HG03135 (cell line): ENCODE measurements at regions not wholly inside any gene's neighbourhood (a gene's known extent, or its start where the extent isn't known, plus 50 kb on each side); places are given as distances from the start of the nearest gene placed in this dataset.

ENCODE experiments used
- ATAC-seq: cut with Tn5 transposase; IDR thresholded peaks from one replicate; pipeline ENCODE4 v1.9.1; 2021; ENCODE audit warnings: mild to moderate bottlenecking, moderate library complexity; ENCODE audit not compliant: unreplicated experiment

DNA sequence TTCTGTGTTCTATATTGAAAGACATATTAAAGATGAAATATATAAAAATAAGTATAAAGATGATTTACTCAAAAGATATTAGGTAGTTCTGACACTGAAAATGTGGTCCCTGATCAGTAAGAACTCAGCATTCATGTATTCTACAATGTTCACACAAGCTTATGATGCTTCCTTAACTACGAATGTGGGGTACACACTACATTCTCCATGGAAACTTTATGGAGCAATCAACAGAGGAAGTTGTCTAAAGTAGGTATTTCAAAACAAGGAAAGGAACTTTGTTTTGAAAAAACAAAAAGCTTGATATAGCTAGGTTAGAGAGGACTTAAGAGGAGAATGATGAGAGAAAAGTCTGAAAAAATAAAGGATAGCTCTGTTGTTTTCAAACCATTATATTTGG lies 119.7 kb upstream of the RGS18 start:
- no peak for ATAC-seq

DNA sequence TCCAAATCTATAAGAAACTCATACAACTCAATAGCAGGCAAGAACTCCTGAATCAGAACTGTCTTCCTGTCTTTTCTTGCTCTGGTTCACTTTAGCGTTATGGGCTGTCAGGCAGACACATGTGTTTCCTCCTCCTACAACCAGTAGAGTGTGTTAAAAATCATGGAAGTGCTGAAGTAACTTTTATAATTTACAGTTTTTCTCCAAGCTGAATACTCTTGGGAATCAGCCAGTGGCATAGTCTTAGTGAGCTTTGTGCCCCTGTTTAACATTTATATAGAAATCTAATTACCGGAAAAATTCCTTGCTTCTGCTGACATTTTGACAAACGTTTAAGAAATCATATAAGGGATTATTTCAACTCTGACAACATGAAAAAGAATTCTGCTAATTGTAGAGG lies 113.1 kb upstream of the RGS18 start:
- no peak for ATAC-seq

DNA sequence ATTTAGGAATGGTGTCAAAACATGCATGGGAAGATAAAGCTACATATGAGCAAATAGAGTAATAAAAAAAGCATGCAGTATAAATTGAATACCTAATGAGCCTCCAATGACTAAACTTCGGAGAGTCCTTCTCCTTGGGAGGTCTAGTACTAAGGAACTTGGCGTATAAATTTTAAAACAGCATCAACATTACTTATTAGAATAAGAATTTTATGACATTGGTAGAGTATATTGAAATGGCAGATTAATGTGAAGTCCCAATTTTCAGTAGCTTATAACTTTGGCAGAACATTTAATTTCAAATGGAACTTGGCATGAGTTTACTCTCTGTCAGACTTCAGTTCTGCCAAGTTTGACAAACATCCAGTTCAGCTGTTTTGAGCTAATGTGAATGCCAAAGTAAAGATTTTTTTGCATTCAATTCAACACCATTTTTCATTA lies 104.7 kb upstream of the RGS18 start:
- ATAC-seq, result no peak

DNA sequence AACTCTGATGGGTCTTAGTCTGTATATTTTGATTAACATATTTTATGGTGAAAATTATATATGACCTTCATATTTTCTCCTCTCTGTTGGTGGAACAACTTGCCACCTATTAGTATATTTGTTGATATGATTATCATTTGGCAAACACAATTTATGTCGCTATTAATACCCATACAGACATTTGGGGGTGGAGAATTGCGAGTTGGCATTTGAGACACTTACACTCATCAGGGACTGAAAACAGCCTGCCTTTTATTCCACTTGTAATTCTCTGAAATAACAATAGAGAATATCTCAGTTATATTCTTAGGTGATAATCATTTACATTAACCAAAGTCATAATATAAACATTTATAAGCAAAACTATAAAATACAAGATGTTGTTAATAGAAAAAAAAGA lies 100.5 kb upstream of the RGS18 start:
- ATAC-seq, result no peak

DNA sequence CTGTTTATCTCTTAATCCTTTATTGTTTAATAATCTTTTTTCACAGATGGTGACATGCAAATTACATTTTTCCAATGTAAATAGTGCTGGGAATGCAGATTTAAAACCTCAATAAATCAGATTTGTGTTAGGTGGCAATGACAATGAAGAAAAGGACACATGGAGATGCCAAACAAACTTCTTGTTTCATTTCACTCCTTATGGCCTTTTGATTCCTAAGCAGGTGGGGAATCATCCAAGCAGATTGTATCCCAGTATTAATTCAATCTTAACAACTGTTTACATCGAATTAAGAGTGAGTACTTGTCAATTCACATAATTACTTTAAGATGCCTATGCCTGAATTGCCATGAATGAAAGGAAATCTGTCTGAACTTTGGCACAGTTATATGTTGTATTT lies 98.9 kb upstream of the RGS18 start:
- ATAC-seq, result no peak

DNA sequence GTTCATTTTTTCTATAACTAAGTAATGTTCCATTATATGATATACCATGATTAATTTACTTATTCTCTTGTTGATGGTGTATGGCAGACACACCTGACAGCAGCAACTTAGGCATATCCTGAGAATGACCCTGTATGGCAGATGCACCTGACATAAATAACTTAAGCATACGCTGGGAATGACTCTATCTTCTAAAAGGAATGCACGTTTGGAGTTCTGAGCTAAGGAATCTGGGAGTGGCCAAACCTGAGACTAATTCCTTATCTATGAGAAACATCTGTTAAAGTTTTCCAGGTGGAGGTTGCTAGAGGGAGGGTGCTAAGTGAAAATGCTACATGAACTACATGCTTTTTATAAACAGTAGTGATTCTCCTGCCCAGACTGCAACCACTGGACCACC lies 96.7 kb upstream of the RGS18 start:
- no peak for ATAC-seq

DNA sequence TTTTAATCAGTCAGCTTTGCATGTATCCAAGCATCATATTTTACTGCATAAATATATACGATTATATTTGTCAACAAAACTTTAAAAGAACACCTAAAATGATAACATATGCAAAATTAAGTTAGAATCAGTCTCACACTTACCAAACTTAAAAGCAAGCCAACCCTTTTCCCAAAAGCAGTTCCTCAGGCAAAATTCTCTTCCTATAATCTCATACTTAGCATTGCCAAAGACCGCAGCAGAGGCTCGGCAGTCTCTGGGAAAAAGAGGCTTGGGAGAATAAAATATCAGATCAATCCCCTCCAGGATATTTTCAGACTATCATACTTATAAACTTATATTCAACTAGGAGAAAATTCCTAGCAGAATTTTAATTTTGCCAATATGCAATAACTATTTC lies 93.2 kb upstream of the RGS18 start:
- no peak for ATAC-seq

DNA sequence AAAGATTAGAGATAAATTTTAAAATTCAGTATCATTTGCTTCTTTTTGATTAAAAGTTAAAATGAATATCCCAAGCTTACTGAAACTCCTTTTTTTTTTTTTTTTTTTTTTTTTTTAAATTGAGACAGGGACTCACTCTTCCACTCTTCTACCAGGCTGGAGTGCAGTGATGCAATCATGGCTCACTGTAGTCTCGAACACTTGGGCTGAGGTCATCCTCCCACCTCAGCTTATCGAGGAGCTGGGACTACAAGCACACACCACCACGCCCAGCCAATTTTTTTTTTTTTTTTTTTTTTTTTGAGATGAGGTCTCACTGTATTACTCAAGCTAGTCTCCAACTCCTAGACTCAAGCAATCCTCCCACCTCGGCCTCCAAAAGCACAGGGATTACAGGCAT lies 92.1 kb upstream of the RGS18 start:
- ATAC-seq, result no peak

DNA sequence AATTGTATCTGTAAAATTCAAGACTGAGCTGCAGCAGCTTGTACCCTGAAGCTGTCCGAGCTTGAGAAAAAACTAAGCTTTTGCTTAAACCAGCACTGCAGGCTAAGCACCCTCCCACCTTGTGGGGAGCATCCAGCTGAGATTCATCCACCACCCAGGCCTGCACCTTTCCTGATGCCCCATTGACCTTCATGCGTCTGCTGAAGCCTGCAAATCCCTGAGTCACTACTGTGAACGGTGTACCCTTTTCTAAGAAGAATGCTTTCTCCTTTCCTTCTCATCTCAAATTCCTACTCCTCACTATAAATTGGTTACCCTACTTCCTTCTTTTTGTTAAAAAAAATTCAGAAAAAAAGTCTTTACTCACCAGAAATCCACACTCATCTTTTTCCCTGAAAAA lies 90.9 kb upstream of the RGS18 start:
- ATAC-seq, result no peak

DNA sequence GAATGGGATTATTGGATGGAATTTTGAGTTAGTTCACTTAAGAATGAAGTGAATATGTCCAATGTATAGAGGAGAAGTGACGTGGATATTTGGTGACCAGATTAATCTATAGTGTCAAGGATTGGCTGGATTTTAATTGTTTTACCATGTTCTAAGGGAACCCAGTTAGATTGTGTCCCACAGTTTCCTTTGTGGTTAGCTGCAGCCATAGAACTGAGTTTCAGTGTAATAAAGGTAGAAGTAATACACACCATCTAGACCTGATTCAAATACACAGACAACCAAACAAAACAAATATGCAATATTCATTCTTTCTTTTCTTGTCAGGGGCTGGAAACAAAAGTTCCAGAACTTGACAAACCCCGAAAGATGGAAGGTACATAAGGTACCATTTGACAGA lies 88.0 kb upstream of the RGS18 start:
- no peak for ATAC-seq

DNA sequence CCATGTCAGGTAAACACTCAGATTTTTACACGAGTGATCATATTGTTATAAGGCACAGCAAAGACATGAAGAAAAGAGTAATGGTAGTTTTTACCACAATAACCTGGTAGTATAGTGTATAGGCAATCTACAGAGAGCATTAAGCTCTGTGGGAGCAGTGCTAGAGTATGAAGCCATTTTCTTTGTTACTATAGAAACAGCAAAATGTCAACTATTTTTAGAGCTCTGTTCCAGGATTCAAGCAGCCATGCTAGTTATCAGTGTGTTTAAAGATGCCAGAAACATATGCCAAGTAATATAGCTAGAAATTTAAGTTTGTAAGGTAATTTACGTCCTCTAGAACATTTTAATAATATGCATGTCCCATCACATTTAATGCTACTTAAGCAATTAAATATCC lies 77.6 kb upstream of the RGS18 start:
- ATAC-seq, result no peak

DNA sequence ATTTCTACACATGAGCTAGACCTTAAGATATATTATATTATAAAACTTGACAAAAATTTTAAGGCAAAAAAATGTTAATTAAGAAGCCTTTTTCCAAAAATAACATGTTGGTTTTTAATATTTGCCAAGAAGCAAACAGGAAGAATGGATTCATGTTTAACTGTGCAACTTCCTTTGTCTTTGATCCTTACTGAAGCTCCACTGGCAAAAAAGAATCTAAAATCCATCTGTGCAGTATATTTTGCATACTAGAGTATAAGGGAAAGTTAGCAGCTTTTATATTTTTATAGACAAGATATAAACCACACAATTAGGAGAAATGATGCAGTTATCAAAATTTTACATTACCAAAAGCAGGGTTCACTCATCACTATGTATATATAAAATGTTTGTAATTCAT lies 76.9 kb upstream of the RGS18 start:
- no peak for ATAC-seq

DNA sequence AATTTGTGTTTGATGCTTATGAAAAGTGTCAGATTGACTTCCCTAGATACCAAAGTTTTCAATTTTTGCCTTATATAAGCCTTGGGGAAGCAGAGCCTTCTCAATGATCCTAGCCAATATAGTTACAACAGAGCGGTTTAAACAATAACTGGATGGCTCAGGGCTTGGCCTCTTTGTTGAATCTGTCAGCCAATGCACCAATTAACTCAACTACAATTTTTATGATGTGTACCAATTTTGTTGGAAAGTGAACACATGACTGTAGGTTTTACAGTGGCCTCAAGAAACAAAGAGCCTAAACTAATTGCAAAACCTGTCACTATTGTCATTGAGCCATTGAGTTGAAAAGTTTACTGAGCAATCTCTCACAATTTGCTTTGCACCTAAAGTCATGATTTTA lies 71.6 kb upstream of the RGS18 start:
- ATAC-seq, result no peak

DNA sequence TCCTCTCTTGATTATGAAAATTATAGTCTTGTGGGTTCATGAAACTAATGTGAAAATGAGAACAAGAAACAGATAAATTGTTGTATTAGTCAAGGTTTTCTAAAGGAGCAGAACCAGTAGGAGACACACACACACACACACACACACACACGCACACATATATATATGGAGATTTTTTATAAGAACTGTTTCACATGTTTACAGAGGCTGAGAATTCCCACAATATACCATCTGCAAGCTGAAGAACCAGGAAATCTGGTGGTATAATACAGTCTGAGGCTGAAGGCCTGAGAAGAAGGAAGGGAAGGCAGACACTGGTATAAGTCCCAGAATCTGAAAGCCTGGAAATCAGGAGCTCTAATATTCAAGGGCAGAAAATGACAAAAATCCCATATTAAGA lies 70.9 kb upstream of the RGS18 start:
- no peak for ATAC-seq

DNA sequence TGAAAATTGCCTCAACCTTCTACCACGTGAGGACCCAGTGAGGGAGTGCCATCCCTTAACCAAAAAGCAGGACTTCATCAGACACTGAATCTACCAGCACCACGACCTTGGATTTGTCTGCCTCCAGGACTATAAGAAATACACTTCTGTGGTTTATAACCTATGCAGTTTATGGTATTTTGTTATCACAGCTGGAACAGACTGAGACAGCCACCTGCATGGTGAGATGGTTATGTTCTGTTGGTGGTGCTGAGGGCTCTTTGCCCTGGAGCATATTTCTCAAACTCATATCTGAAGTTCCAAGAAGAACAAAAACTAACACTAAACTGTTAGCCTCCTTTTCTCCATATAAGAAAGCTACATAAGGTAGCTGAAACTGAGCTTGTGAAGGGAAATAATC lies 69.8 kb upstream of the RGS18 start:
- ATAC-seq, result no peak

DNA sequence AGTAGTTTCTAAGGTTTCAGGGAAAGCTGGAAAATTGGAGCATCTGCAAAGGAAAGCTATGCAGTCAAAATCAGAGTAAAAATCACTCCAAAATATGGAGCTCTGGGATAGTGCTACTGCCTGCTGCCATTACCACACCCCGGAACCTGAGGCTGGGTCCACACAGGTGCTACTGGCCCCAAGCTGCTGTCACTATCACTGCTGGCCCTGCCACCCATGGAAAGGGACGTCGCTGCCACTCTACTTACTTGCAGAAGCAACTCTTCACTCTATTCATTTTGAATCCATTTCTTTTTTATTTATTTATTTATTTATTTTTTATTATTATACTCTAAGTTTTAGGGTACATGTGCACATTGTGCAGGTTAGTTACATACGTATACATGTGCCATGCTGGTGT lies 60.3 kb upstream of the RGS18 start:
- ATAC-seq, result no peak

DNA sequence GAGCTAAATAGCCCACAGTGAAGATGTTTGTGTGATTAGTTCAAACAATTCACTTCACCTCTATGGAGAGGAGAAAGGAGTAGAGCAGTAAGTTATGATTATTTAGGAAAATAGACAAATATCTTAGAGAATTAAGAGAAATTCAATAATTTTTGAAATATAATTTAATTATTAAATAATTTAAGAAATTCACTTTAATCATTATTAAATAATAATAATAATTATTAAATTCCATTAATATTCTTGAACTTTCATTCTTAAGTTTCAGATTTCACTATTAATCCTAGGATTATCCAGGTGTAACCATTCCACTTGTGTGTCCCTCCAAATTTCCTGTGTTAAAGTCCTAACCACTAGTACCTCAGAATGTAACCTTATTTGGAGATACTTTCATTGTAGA lies 58.9 kb upstream of the RGS18 start:
- ATAC-seq, result no peak

DNA sequence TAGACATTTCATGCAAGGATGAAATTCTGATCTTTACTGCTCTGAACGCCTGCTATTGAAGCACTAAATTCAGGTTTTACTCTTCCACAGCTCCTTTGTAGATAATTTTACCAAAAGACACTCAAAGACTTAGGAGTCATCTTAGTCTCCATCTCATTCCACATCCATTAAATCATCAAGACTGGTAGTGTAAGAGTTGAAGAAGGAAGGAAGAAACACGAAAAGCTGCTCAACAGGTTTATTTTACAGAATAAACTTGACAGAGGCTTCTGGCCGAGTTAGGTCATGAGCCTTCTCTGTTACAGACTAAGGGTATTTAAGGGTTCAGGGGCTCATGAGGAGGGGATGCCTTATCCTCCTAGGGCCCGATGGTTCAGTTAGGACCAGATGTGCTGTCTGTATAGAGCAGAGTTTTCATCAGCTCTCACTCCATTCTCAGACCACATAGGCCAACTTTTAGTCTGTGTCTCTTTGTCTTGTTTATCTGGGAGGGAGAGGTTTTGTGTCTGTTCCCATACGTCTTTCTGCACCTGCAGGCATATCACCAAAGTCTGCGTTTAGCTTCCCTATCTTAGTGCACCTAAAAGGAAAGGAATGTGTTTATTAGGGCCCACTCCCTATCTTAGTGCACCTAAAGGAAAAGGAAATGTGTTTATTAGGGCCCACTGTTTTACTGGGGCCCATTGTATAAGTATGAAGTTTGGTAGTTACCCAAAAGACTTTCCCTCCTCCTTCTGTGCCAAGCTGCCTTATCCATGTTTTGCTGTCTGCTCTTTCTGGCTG lies 57.4 kb upstream of the RGS18 start:
- no peak for ATAC-seq

DNA sequence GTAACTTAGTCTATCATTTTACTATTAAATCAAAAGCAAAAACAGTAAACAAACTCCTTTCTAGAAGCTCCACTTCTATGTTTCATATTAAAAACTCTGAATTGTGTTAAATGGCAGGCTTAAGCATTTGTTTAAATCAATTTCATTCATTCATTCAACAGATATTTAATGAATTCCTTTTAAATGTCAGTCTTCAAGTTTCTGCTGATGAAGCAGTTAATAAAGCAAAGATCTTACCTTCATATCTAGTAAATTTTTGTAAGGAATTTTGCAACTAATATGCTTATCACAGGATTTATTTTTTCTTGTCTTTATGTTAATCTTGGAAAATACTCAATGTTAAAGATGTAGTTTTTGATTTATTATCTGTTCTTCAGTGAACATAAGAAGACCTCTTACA lies 54.1 kb upstream of the RGS18 start:
- ATAC-seq, result no peak

DNA sequence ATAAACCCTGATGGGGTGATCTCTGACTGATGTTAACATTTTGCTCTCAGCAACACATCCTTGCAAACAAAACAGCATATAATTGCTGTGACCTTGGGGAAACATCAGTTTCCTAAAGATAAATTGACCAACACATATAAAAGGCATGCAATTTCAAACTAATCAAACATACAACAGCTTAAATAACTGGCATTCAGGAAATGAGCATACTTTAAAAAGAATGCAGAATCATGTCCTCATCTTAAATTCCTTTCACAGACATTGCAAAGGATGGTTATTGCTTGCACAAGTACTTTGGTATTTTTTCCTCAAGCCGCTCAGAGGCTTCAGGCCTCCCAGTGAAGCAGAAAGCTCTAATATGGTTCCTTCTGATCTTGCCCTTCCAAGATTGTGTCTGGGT lies 53.4 kb upstream of the RGS18 start:
- ATAC-seq, result no peak

DNA sequence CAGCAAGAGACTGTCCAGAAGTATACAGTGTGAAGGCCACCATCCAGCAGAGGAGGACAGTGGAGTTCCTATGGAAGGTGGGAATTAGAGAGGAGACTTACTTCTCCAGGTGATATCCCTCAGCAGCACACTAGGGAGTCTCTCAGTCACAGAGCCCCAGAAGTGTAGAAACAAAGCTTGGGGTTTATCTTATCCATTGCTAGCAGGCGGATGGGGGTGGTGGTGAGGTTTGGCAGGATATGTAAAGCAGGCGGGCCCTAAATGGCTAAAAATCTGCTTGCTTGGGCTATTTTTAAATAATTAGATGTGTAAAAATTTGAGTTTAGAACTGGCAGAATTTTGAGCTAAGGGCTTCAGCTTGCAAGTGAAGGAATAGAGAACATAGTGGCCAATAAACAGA lies 50.1 kb upstream of the RGS18 start:
- no peak for ATAC-seq
